ENCODE measurements at regions not wholly inside any gene's neighbourhood (a gene's known extent, or its start where the extent isn't known, plus 50 kb on each side); places are given as distances from the start of the nearest gene placed in this dataset.

GRCh38 chr11:115112754-115113153, 391.5 kb downstream of the CADM1 start:
- TF ChIP-seq EZH2phosphoT487 (IDR thresholded peaks at IDR 0.05): no peak
- TF ChIP-seq EZH2 (IDR thresholded peaks at IDR 0.05): no peak
- TF ChIP-seq, protein P1, sequence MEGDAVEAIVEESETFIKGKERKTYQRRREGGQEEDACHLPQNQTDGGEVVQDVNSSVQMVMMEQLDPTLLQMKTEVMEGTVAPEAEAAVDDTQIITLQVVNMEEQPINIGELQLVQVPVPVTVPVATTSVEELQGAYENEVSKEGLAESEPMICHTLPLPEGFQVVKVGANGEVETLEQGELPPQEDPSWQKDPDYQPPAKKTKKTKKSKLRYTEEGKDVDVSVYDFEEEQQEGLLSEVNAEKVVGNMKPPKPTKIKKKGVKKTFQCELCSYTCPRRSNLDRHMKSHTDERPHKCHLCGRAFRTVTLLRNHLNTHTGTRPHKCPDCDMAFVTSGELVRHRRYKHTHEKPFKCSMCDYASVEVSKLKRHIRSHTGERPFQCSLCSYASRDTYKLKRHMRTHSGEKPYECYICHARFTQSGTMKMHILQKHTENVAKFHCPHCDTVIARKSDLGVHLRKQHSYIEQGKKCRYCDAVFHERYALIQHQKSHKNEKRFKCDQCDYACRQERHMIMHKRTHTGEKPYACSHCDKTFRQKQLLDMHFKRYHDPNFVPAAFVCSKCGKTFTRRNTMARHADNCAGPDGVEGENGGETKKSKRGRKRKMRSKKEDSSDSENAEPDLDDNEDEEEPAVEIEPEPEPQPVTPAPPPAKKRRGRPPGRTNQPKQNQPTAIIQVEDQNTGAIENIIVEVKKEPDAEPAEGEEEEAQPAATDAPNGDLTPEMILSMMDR (IDR thresholded peaks at IDR 0.05): no peak
- no peaks in the 10 kb centered on the region for H3K79me2 ChIP-seq (ENCODE audit: low read depth)
- no peaks in the 10 kb centered on the region for H3K27me3 ChIP-seq
- Mint-ChIP-seq H3K9me3 (no peaks in the 10 kb centered on the region), H3K36me3 (no peaks in the 10 kb centered on the region), H3K27me3 (ENCODE audit: insufficient read depth, low read depth) (peaks cover 12% of the 10 kb centered on the region), H3K4me1 (peaks cover 46% of the 10 kb centered on the region), H3K27ac (peak overlapping the region; percentile 68), H3K4me3 (peak overlapping the region; percentile 67)
- H3K27ac ChIP-seq: no peak overlapping the region
- peak; percentile 74 for DNase-seq (ENCODE audit: low spot score)
- peak overlapping the region; percentile 15 for H3K4me3 ChIP-seq
- peak overlapping the region; percentile 64 for H3K4me2 ChIP-seq
- no peaks in the 10 kb centered on the region for H4K20me1 ChIP-seq (ENCODE audit: low read depth)
- no peaks in the 10 kb centered on the region for H3K9me3 ChIP-seq (ENCODE audit: low read depth)
- H3K4me1 ChIP-seq: peaks cover 29% of the 10 kb centered on the region
- no peaks in the 10 kb centered on the region for H3K36me3 ChIP-seq
- no peak overlapping the region for H3K9ac ChIP-seq
- peak overlapping the region; percentile 72 for H2AFZ ChIP-seq (replicated peaks)
- no peaks in the 10 kb centered on the region for H3F3A ChIP-seq (ENCODE audit: low read depth)

- no peak overlapping the region for H3K4me3 ChIP-seq
Observed at GRCh38 chr11:115117956-115118493, 386.2 kb downstream of the CADM1 start.

GRCh38 chr11:115119146-115119545, 385.1 kb downstream of the CADM1 start:
- Histone ChIP-seq H2AFZ (replicated peaks) (no peak overlapping the region), H3K79me2 (ENCODE audit: low read depth) (no peaks in the 10 kb centered on the region), H3K27ac (no peak overlapping the region), H3K9me3 (ENCODE audit: low read depth) (no peaks in the 10 kb centered on the region), H3F3A (ENCODE audit: low read depth) (peaks cover 7% of the 10 kb centered on the region), H4K20me1 (ENCODE audit: low read depth) (no peaks in the 10 kb centered on the region), H3K4me1 (peaks cover 23% of the 10 kb centered on the region), H3K36me3 (no peaks in the 10 kb centered on the region), H3K27me3 (no peaks in the 10 kb centered on the region), H3K9ac (no peak overlapping the region), H3K4me2 (no peak overlapping the region), H3K4me3 (no peak overlapping the region)
- TF ChIP-seq, protein P1 (IDR thresholded peaks at IDR 0.05): no peak
- TF ChIP-seq EZH2phosphoT487 (IDR thresholded peaks at IDR 0.05): no peak
- Mint-ChIP-seq H3K4me3 (no peak overlapping the region), H3K27ac (no peak overlapping the region), H3K4me1 (peaks cover 29% of the 10 kb centered on the region), H3K36me3 (no peaks in the 10 kb centered on the region), H3K9me3 (no peaks in the 10 kb centered on the region), H3K27me3 (ENCODE audit: insufficient read depth, low read depth) (peaks cover 31% of the 10 kb centered on the region)
- no peak for DNase-seq (ENCODE audit: low spot score)

More at GRCh38 chr11:115117956-115118493, 386.2 kb downstream of the CADM1 start:
- peaks cover 7% of the 10 kb centered on the region for H3F3A ChIP-seq (ENCODE audit: low read depth)
- H3K4me1 ChIP-seq: peaks cover 26% of the 10 kb centered on the region
- Mint-ChIP-seq H3K4me3 (peak overlapping the region; percentile 36), H3K27me3 (ENCODE audit: insufficient read depth, low read depth) (peaks cover 31% of the 10 kb centered on the region), H3K4me1 (peaks cover 39% of the 10 kb centered on the region), H3K36me3 (no peaks in the 10 kb centered on the region), H3K9me3 (no peaks in the 10 kb centered on the region), H3K27ac (peak overlapping the region; percentile 90)
- peak overlapping the region; percentile 59 for H3K4me2 ChIP-seq
- no peak overlapping the region for H2AFZ ChIP-seq (replicated peaks)
- H3K36me3 ChIP-seq: no peaks in the 10 kb centered on the region
- H4K20me1 ChIP-seq (ENCODE audit: low read depth): no peaks in the 10 kb centered on the region
- no peak for TF ChIP-seq EZH2phosphoT487 (IDR thresholded peaks at IDR 0.05)
- TF ChIP-seq, protein P1 (IDR thresholded peaks at IDR 0.05): no peak
- no peak for TF ChIP-seq EZH2 (IDR thresholded peaks at IDR 0.05)
- no peak overlapping the region for H3K9ac ChIP-seq
- no peaks in the 10 kb centered on the region for H3K9me3 ChIP-seq (ENCODE audit: low read depth)
- H3K79me2 ChIP-seq (ENCODE audit: low read depth): no peaks in the 10 kb centered on the region
- H3K27ac ChIP-seq: no peak overlapping the region
- no peaks in the 10 kb centered on the region for H3K27me3 ChIP-seq
- peak; percentile 35 for DNase-seq (ENCODE audit: low spot score)

Measured in neural progenitor cell (in vitro differentiated cells).